ENCODE measurements at regions not wholly inside any gene's neighbourhood (a gene's known extent, or its start where the extent isn't known, plus 50 kb on each side); places are given as distances from the start of the nearest gene placed in this dataset.

DNA sequence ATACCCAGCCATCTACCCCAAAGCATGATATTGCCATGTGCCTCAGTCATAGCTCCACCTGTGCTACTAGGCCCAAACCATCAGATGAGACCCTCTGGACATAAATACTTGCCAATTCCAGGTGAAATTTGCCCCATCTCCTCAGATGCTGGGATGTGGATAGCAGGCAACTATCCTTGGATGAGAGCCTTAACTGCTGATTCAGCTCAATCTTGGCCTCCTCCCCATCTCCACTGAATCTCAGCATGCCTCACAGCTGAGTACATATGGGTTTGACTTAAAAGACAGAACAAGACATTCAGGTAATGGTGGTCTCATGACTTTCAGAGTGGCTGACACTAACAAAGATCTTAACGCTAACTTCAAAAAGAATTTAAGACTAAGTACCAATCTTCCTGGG lies 50.8 kb upstream of the KLHL13 start:
- DNase-seq, result no peak

- DNase-seq, result no peak
Measured at GRCh38 chrX:118171356-118171755, 54.7 kb upstream of the KLHL13 start.

DNA sequence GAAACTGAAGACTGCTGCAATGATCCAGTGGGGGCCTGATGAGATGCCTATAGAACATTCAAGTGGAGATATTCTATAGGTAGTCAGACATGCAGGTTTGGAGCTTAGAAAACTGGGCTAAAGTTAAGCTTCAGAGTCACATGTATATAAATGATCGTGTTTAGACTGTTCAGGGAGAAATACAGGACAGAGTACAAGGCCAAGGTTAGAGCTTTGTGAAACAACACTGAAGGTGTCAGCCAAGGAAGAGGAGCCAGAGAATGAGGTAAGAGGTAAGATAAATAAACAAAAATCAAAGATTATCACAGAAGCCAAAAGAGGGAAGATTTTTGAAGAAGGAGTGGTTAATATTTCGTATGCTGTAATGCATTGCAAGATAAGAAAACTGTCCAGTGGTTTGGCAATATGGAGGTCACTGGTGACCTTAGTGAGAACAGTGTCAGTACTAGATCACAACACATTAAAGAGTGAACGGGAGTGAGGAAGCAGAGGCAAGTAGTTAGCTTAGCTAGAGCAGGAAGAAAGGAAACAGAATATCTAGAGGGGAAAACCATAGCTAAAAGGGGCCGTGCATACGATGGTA lies 58.0 kb upstream of the KLHL13 start:
- no peak for DNase-seq

DNA sequence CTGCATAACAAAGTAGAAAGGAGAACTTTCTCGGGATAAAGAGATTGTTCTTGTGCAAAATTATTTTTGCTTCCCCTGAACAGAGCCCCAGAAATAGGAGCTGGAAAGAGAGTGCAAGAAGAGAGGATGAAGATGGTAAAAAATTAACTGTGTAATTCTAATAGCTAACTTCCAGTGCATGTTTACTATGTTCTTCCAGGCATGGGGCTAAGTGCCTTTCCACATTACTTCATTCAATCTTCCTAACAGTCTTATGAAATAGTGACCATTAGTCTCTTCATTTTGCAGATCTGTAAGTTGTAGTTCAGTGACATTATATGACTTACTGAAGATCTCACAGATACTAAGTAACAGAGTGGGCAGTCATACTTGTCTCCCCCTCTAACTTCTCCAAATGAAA lies 61.1 kb upstream of the KLHL13 start:
- no peak for DNase-seq

DNA sequence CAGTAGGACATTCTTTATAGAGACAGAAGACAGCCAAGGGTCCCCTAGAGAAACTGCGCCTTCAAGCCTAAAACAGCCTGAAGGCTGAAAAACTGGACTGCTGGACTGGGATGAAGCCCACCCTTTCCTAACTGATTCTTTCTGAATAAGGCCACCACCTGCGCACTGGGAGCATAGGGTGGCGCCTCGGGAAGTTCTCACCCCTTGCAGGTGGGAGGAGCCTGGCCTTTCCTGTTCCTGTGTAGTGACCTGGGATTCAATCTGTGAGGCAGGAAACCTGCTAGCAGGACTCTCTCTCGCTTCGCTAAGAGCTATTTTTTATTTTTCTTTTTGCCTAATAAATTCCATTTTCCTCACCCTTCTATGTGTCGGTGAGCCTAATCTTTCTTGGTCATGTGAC lies 61.8 kb upstream of the KLHL13 start:
- DNase-seq, result no peak

- DNase-seq, result no peak
Measured at GRCh38 chrX:118179161-118179560, 62.6 kb upstream of the KLHL13 start.

DNA sequence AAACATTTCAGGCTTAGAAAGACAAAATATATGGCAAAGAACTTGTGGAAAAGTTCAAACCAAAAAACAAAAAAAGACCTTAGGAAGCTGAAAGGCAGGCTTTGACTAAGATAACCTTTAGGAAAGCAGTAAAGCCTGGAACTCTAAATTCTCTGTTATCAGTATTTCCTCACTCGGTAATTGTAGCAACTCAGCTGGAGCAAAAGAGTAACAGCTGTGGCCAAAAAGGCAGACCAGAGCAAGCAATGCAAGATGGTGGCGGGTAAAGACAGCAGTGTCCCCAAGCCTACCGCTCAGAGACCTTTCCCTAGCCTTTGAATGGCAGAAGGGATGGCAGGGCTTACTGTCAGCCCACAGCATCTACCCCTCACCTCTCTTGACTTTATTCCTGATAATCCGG lies 63.1 kb upstream of the KLHL13 start:
- no peak for DNase-seq

DNA sequence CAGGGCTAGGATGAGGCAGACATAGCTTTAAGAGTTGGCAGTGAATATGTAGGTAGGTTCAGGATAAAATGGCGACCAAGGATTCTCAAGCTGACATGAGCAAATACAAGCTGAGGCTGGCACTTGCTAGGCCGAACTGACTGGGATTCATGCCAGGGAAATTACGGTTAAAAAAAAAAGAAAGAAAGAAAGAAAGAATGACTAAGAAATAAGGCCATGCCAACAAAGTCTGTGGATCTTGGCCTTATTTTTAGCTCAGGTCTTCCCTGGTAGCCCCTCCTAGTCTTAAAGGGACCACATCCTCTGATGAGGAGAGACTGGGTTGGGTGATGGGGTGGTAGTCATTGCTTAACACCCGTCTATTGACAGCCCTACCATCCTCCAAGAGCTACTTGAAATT lies 64.4 kb upstream of the KLHL13 start:
- DNase-seq, result no peak

- DNase-seq, result no peak
Measured at GRCh38 chrX:118182025-118182424, 65.4 kb upstream of the KLHL13 start.

GRCh38 chrX:118182681-118183080 lies 66.1 kb upstream of the KLHL13 start:
- no peak for DNase-seq

DNA sequence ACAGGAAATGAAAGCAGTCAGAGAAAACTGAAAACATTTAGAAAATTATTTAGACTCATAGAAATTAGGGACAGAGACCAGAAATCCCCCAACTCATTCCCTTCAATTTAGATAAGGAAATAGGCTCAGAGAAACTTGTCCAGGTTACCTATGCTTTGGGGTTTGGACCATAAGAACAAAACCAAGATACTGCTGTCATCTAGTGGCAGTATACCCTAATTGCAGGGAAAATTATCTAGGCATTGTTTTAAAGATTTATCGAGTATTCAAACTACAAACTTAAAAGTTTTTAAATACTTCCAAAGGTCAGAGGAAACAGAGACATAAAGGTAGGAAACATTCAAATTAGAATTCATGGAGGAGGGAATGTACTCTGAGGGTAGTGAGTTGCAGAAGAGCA lies 67.0 kb upstream of the KLHL13 start:
- DNase-seq, result no peak

GRCh38 chrX:118187100-118187499 lies 70.5 kb upstream of the KLHL13 start:
- no peak for DNase-seq

DNA sequence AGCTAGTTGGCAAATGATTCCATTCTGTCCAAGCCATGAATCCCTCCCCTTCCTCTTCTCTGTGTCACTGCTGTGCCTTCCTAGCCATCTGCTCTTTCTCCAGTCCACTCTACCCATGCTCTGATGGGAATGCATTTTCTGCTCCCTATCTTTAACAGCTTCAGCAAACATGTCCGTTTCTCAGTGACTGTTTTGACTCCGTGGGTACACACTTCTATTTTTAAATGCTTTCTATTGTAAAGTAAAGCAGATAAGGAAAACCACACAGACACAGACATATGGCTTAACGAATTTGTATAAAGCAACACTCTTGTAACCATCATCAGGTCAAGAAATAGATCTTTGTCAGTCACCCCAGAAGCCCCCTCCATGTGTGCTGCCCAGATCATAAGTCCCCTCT lies 72.4 kb upstream of the KLHL13 start:
- no peak for DNase-seq

- DNase-seq, result peak; percentile 54
Measured at GRCh38 chrX:118189628-118190027, 73.0 kb upstream of the KLHL13 start.

- DNase-seq, result no peak
Measured at GRCh38 chrX:118197730-118198129, 81.1 kb upstream of the KLHL13 start.

- DNase-seq, result no peak
Measured at GRCh38 chrX:118198577-118198976, 82.0 kb upstream of the KLHL13 start.

GRCh38 chrX:118199997-118200396 lies 83.4 kb upstream of the KLHL13 start:
- DNase-seq, result no peak

DNA sequence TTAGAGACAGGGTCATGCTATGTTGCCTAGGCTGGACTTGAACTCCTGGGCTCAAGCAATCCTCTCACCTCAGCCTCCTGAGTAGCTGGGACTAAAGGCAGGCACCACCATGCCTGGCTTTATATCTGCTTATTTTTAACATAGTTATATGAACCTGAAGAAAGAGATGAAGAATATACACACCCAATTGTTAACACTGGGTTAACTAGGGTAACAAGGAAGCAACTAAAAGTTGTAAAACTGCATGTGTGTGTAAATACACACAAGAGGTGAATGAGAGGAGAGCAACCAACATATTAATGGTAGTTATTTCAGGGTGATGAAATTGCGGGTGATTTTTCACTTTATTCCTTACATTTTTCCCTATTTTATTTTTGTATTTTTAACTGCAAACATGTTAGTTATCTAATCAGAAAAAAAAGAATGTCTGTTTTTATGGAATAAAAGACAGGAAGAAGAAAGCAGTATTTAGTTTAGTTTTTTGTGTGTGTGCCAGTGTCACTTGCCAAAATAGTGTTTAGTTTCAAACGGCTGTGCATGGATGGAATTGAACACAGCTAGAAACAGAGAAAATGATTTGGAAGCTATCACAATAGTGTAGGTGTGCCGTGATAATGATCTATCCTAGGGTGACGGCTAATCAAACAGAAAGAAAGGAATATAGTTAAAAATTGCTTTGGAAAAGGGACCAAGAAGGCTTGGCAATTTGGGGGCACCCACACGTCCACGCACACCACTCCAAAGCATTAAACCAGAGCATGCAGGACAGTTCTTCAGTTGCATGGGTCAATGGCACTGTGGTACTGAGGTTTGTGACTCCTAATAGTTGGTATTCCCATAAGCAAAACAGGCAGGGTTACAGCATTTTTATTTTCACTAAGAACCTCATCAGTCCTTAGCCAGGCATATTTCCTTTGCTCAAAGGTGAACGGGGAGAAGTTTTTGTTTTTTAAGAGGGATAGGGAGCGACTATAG lies 89.1 kb upstream of the KLHL13 start:
- DNase-seq, result no peak

- DNase-seq, result no peak
Measured at GRCh38 chrX:118207831-118208453, 91.3 kb upstream of the KLHL13 start.

DNA sequence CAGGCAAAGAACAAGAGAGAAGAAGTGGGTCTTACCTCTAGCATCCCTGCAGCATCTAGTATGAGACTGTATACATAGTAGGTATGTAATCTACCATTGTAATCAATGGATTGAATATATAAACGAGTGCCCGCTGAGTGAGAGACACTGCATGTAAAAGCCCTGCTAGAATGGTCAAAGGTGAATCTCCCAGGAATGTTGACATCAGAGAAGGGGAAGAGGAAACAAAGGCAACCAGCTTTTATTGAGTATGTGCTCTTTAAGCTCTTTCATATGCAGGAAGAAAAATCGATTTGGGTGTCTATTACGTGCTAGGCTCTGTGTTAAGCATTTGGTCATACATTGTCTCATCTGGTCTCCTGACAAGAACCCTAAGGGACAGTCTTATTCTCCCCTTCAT lies 91.9 kb upstream of the KLHL13 start:
- no peak for DNase-seq

GRCh38 chrX:118211891-118212816 lies 95.5 kb upstream of the KLHL13 start:
- DNase-seq, result no peak

DNA sequence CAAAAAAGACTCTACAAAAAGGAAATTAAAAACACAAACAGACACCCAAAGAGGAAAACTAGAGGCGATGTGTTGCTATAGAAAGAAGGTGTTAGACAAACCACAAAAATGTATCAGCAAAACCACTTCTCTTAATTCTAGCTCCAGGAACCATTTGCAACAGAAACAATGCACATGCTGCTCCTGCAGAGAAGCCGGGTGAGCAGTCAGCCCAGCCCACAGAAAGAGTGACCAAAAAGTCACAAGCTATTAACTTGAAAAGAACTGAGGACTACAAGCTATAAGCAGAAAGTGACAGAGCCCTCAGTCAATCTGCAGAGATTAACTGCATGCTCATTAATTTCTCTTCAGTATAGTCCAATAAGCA lies 96.2 kb upstream of the KLHL13 start:
- no peak for DNase-seq

DNA sequence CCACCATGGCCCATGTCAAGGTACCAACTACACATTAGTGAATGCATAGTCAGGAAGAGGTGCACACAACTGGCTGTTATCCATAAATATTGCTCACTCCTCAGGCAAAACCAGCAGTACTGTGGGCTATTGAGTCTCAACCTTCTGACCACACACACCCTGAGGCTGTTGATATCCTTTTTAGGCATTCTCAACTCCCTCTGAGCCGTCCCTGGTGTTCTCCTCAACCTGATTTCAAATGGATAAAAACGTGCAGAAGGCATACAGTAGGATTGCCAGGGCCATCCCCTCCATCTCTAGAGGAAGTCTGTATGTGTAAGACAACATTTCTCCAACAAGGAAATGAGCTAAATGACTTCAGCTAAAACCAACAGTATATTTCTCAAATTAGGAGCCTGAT lies 98.7 kb upstream of the KLHL13 start:
- no peak for DNase-seq

All from NCI-H774 (cell line).